A549 (cell line): ENCODE measurements at regions not wholly inside any gene's neighbourhood (a gene's known extent, or its start where the extent isn't known, plus 50 kb on each side); places are given as distances from the start of the nearest gene placed in this dataset.
A peak's percentile ranks its signal among the peaks of the same experiment; 100 is the strongest.

Experiments used
- ATAC-seq, 2 experiments: fragments of 200-7000 bp in 1 of 2; fragments of >200 bp in 1 of 2; cut with Nextera tagmentation in 1 of 2; cut with Tn5 transposase in 1 of 2; 3 replicates each; pipeline versions ENCODE4 v1.8.0 to v1.9.1; 2018 to 2020; ENCODE audit warnings: mild to moderate bottlenecking in 1 of 2, moderate library complexity in 1 of 2
- CTCF ChIA-PET: fragments of 300-600 bp; sonication (Branson Sonifier 250); formaldehyde crosslinking; extraction: SDS; loops from one replicate; lab custom pipeline; 2021; ENCODE audit warnings: antibody characterized with exemption, inconsistent platforms; lab: Yijun Ruan, JAX
- POLR2A ChIA-PET: fragments of 350-600 bp; formaldehyde crosslinking; extraction: SDS; loops from one replicate; lab custom pipeline; 2021; ENCODE audit warnings: antibody characterized with exemption, inconsistent platforms; lab: Yijun Ruan, JAX
- DNase-seq, 2 experiments: peaks; one replicate each; pipeline versions ENCODE4 v3.0.0 to v3.0.0-alpha.2; 2011 to 2016; ENCODE audit warnings: low read depth in 1 of 2, low spot score in 1 of 2
- FAIRE-seq: peaks from 2 replicates; lab custom pipeline; 2011; peaks lifted over from hg19 to GRCh38; lab: Jason Lieb, UNC
- H3K27ac ChIP-seq, 2 experiments: fragments of >200 bp; sonication (Bioruptor Twin); formaldehyde crosslinking; 3 replicates each; pipeline ENCODE4 v1.5.1; 2016 to 2017
- H3K4me1 ChIP-seq: fragments of >200 bp; sonication (Bioruptor Twin); formaldehyde crosslinking; 3 replicates; pipeline ENCODE4 v1.6.1; 2016
- H3K4me2 ChIP-seq: fragments of >200 bp; sonication (Bioruptor Twin); formaldehyde crosslinking; 3 replicates; pipeline ENCODE4 v1.6.1; 2016
- H3K4me3 ChIP-seq: fragments of >200 bp; sonication (Bioruptor Twin); formaldehyde crosslinking; 3 replicates; pipeline ENCODE4 v1.5.1; 2016
- H3K9me3 ChIP-seq: fragments of >200 bp; sonication (Bioruptor Twin); formaldehyde crosslinking; 3 replicates; pipeline ENCODE4 v1.6.1; 2016
- CEBPB ChIP-seq, 2 experiments: fragments of >200 bp in 1 of 2; sonication (Bioruptor Twin) in 1 of 2; formaldehyde crosslinking in 1 of 2; IDR thresholded peaks; 2 replicates each; pipeline ENCODE4 v1.6.1; 2012 to 2016
- EHF ChIP-seq: fragments of 250-450 bp; sonication (Bioruptor Pico); IDR thresholded peaks from 2 replicates; pipeline ENCODE4 v1.5.0; 2020; ENCODE audit warnings: mild to moderate bottlenecking
- EHMT2 ChIP-seq: fragments of 200-600 bp; sonication (generic); IDR thresholded peaks from 2 replicates; pipeline ENCODE4 v1.6.1; 2016; ENCODE audit warnings: antibody characterized with exemption, low read depth, mild to moderate bottlenecking, moderate library complexity
- FOSL2 ChIP-seq, 2 experiments: fragments of 450-650 bp in 1 of 2; fragments of >200 bp in 1 of 2; sonication (Bioruptor Twin) in 1 of 2; formaldehyde crosslinking; IDR thresholded peaks; 2 replicates each; pipeline versions ENCODE4 v1.5.0 to v1.6.1; 2016 to 2020; ENCODE audit warnings: mild to moderate bottlenecking in 1 of 2, moderate library complexity in 1 of 2
- HDAC2 ChIP-seq: fragments of 200-600 bp; sonication (generic); IDR thresholded peaks from 2 replicates; pipeline ENCODE4 v1.6.1; 2016
- KDM1A ChIP-seq: fragments of 200-600 bp; sonication (generic); IDR thresholded peaks from 2 replicates; pipeline ENCODE4 v1.6.1; 2016; ENCODE audit warnings: low read depth, mild to moderate bottlenecking
- KDM5A ChIP-seq: fragments of 200-600 bp; sonication (generic); IDR thresholded peaks from 2 replicates; pipeline ENCODE4 v1.6.1; 2016; ENCODE audit warnings: antibody characterized with exemption, mild to moderate bottlenecking
- MAFK ChIP-seq: fragments of 450-650 bp; IDR thresholded peaks from 2 replicates; pipeline ENCODE4 v1.6.1; 2014; ENCODE audit not compliant: partially characterized antibody
- MYC ChIP-seq: IDR thresholded peaks from 2 replicates; pipeline ENCODE4 v1.6.1; 2012; ENCODE audit warnings: mild to moderate bottlenecking, inconsistent platforms, low read length, improper control_type of control experiment, borderline replicate concordance
- NFE2L2 ChIP-seq: fragments of 150-350 bp; conservative IDR thresholded peaks from 2 replicates; pipeline ENCODE4 v1.6.1; 2014; ENCODE audit warnings: low read length
- NPAS2 ChIP-seq: fragments of 250-450 bp; sonication (Bioruptor Pico); IDR thresholded peaks from 2 replicates; pipeline ENCODE4 v1.8.0; 2022; ENCODE audit warnings: mild to moderate bottlenecking, moderate library complexity, borderline replicate concordance
- POLR2A ChIP-seq: IDR thresholded peaks from 2 replicates; pipeline ENCODE4 v1.6.1; 2012; ENCODE audit warnings: mild to moderate bottlenecking, low read length
- POLR2AphosphoS2 ChIP-seq: conservative IDR thresholded peaks from 2 replicates; pipeline ENCODE4 v1.6.1; 2012; ENCODE audit warnings: low read length, improper control_type of control experiment, inconsistent platforms
- RFX5 ChIP-seq: fragments of 450-650 bp; IDR thresholded peaks from 2 replicates; pipeline ENCODE4 v1.7.1; 2014; ENCODE audit warnings: antibody characterized with exemption, mild to moderate bottlenecking, moderate library complexity
- WGBS: methylation state at CpG from one replicate; pipeline ENCODE4 v1.1.6; 2017; ENCODE audit errors: missing lambda C conversion rate; 5-methylcytosine and 5-hydroxymethylcytosine counted together
- TF ChIP-seq, protein P1 (sequence below): IDR thresholded peaks from 2 replicates; pipeline ENCODE4 v1.6.1; 2012
- TF ChIP-seq, protein P2 (sequence below): fragments of 200-600 bp; sonication (generic); IDR thresholded peaks from 2 replicates; pipeline ENCODE4 v1.6.1; 2016; ENCODE audit warnings: antibody characterized with exemption, mild to moderate bottlenecking, moderate library complexity
- TF ChIP-seq, protein P3 (sequence below): fragments of >200 bp; sonication (Bioruptor Twin); formaldehyde crosslinking; IDR thresholded peaks from 3 replicates; pipeline ENCODE4 v1.5.1; 2016
- TF ChIP-seq, protein P4 (sequence below): fragments of 250-450 bp; sonication (Bioruptor Pico); IDR thresholded peaks from 2 replicates; pipeline ENCODE4 v1.5.0; 2021; ENCODE audit warnings: mild to moderate bottlenecking, moderate library complexity, borderline replicate concordance

DNA sequence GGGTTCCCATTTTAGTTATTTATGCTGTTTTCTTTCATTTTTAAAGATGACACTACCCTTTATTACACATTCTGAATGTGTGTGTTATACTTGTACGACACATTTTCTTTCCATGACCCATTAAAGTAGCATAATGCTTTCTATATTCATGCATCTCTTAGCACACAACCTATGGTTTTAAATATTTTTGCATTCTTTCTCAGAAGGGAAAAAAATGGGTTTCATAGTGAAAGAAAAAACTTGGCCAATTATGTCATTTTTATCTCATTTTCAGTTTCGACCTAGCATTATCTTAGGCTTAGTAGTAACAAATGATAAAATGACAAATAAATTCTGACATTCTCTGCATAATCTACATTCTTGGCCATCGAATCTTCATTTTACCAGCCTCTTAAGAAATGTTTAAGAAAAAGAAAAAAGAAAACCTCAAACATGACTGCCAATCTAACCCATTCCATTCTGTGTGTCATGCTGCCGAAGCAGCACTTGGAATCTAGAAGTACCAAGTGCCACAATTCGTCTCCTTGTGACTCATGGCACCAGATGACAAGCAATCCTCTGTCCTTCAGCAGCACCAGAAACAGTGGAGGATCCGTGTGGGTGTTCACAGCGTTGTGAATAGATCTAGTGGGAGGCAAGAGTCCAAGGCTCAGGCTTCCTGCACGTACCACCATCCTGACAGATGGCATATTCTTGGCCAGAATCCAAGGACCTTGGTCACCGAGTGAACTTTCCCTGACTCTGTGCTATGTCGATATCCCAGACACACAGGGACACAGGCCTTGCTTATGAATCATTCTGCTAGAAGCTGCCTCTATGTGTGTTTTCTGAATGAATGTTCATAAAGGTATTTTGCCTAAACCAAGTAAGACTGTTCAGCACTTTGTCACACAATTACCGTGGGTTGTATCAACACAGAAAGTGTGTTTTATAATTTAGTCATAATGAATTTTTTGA, 502.7 kb downstream of the NR2F1-AS1 start (continued):
- peak; percentile 51; the same call in 1 of the 2 replicates for TF ChIP-seq RFX5
- no peak for TF ChIP-seq EHMT2
- TF ChIP-seq HDAC2: no peak
- TF ChIP-seq, protein P1, sequence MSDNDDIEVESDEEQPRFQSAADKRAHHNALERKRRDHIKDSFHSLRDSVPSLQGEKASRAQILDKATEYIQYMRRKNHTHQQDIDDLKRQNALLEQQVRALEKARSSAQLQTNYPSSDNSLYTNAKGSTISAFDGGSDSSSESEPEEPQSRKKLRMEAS: peak; percentile 75

DNA sequence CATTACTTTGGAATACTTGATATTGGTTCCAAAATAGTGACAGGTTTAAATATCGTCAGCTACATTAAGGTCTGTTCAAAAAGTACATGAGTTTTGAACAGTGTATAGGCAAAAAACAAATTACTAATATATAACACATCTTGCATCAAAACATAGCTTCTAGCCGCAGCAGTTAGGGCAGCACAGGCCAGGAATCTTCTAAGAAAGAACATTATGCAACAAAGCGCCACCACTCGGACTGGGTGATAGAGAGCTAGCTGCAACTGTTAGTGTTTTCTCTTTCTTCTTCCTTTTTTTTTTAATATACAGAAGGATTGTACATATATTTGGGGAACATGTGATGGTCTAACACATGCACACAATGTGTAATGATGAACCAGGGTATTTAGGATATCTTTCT, 504.5 kb downstream of the NR2F1-AS1 start:
- ChIA-PET CTCF (no interaction called here), POLR2A (interaction anchor here (0.7 kb wide), 1 partner anchor 1434 kb away, joined by 4 read pairs; no protein-coding TSS in a partner anchor)
- ATAC-seq (no peak), DNase-seq (no peak), FAIRE-seq (peak; percentile 46)
- H3K4me3 ChIP-seq: no peak overlapping the region
- peak overlapping the region in 1 of 2 experiments; percentile 29; a peak in 2 of 6 replicates for H3K27ac ChIP-seq
- no peaks in the 10 kb centered on the region for H3K9me3 ChIP-seq
- no peak for TF ChIP-seq NFE2L2
- H3K4me1 ChIP-seq: peaks cover 27% of the 10 kb centered on the region
- no peak overlapping the region for H3K4me2 ChIP-seq
- WGBS: 93% methylated on average over 4 of the region's 4 CpGs

DNA sequence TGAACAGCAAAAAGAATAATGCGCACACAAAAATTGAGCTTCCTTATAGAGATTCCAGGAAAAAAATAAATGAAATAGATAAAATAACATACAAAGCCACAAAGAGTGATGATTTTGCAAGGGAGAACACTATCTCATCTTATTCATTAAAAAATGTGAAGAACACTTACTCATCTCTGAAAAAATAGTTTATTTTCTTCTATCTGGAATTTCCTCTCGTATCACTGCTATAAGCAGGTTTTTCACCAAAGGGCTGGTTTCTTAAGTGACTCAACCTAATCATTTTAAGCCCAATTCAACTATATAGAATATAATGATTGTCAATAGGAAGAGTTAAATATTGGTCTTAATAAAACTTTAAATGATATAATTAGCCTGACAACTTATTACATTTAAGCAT, 504.9 kb downstream of the NR2F1-AS1 start:
- ChIA-PET CTCF (interaction anchor here (0.7 kb wide), 1 partner anchor 25 kb away, joined by 3 read pairs; no protein-coding TSS in a partner anchor), POLR2A (no interaction called here)
- FAIRE-seq: no peak
- peaks cover 27% of the 10 kb centered on the region for H3K4me1 ChIP-seq
- H3K4me3 ChIP-seq: no peak overlapping the region
- WGBS: 85% methylated on average over 2 of the region's 2 CpGs
- TF ChIP-seq POLR2AphosphoS2 (no peak), NFE2L2 (no peak), HDAC2 (no peak), POLR2A (no peak), NPAS2 (no peak), KDM1A (no peak), CEBPB (IDR thresholded peaks at IDR 0.05) (no peak)
- TF ChIP-seq, protein P2, sequence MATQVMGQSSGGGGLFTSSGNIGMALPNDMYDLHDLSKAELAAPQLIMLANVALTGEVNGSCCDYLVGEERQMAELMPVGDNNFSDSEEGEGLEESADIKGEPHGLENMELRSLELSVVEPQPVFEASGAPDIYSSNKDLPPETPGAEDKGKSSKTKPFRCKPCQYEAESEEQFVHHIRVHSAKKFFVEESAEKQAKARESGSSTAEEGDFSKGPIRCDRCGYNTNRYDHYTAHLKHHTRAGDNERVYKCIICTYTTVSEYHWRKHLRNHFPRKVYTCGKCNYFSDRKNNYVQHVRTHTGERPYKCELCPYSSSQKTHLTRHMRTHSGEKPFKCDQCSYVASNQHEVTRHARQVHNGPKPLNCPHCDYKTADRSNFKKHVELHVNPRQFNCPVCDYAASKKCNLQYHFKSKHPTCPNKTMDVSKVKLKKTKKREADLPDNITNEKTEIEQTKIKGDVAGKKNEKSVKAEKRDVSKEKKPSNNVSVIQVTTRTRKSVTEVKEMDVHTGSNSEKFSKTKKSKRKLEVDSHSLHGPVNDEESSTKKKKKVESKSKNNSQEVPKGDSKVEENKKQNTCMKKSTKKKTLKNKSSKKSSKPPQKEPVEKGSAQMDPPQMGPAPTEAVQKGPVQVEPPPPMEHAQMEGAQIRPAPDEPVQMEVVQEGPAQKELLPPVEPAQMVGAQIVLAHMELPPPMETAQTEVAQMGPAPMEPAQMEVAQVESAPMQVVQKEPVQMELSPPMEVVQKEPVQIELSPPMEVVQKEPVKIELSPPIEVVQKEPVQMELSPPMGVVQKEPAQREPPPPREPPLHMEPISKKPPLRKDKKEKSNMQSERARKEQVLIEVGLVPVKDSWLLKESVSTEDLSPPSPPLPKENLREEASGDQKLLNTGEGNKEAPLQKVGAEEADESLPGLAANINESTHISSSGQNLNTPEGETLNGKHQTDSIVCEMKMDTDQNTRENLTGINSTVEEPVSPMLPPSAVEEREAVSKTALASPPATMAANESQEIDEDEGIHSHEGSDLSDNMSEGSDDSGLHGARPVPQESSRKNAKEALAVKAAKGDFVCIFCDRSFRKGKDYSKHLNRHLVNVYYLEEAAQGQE: no peak
- TF ChIP-seq, protein P3, sequence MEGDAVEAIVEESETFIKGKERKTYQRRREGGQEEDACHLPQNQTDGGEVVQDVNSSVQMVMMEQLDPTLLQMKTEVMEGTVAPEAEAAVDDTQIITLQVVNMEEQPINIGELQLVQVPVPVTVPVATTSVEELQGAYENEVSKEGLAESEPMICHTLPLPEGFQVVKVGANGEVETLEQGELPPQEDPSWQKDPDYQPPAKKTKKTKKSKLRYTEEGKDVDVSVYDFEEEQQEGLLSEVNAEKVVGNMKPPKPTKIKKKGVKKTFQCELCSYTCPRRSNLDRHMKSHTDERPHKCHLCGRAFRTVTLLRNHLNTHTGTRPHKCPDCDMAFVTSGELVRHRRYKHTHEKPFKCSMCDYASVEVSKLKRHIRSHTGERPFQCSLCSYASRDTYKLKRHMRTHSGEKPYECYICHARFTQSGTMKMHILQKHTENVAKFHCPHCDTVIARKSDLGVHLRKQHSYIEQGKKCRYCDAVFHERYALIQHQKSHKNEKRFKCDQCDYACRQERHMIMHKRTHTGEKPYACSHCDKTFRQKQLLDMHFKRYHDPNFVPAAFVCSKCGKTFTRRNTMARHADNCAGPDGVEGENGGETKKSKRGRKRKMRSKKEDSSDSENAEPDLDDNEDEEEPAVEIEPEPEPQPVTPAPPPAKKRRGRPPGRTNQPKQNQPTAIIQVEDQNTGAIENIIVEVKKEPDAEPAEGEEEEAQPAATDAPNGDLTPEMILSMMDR: no peak
- no peak overlapping the region for H3K27ac ChIP-seq
- DNase-seq: no peak
- no peak for ATAC-seq
- H3K4me2 ChIP-seq: no peak overlapping the region
- H3K9me3 ChIP-seq: no peaks in the 10 kb centered on the region

DNA sequence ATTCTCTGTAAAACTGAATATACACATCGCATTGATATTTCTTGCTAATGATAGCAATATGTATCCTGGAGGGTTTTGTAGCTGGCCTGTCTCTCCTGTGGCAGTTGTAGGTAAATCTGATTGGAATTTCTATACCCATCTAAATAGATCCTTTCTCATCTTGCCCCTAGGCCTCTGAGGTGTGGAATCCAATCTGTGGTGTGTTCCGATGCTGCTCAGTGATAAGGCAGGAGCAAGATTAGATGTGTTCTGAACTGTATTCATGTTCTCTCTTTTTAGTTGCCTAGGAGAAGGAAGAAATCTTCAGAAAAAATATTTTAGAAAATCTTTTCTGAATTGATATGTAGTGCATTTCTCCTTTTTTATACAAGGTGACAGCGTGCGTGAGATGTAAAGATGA, 507.5 kb downstream of the NR2F1-AS1 start:
- ChIA-PET POLR2A (no interaction called here), CTCF (no interaction called here)
- FAIRE-seq: no peak
- H3K4me2 ChIP-seq: no peak overlapping the region
- peak overlapping the region in 1 of 2 experiments; percentile 51; a peak in 3 of 6 replicates for H3K27ac ChIP-seq
- 95% methylated on average over 4 of the region's 4 CpGs for WGBS
- peaks cover 16% of the 10 kb centered on the region for H3K4me1 ChIP-seq
- ATAC-seq: no peak
- no peak for DNase-seq
- no peaks in the 10 kb centered on the region for H3K9me3 ChIP-seq
- H3K4me3 ChIP-seq: no peak overlapping the region
- TF ChIP-seq, protein P4, sequence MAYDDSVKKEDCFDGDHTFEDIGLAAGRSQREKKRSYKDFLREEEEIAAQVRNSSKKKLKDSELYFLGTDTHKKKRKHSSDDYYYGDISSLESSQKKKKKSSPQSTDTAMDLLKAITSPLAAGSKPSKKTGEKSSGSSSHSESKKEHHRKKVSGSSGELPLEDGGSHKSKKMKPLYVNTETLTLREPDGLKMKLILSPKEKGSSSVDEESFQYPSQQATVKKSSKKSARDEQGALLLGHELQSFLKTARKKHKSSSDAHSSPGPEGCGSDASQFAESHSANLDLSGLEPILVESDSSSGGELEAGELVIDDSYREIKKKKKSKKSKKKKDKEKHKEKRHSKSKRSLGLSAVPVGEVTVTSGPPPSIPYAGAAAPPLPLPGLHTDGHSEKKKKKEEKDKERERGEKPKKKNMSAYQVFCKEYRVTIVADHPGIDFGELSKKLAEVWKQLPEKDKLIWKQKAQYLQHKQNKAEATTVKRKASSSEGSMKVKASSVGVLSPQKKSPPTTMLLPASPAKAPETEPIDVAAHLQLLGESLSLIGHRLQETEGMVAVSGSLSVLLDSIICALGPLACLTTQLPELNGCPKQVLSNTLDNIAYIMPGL: no peak
- TF ChIP-seq, protein P1: no peak
- TF ChIP-seq MYC: no peak
- TF ChIP-seq, protein P3: no peak
- TF ChIP-seq FOSL2 (IDR thresholded peaks at IDR 0.05): no peak
- TF ChIP-seq FOSL2 (CRISPR knock-in tag; IDR thresholded peaks at IDR 0.05): no peak
- TF ChIP-seq KDM5A: no peak
- no peak for TF ChIP-seq MAFK
- TF ChIP-seq EHF: no peak
